DND-41 (cell line): ENCODE measurements at regions not wholly inside any gene's neighbourhood (a gene's known extent, or its start where the extent isn't known, plus 50 kb on each side); places are given as distances from the start of the nearest gene placed in this dataset.

Source experiments
- ATAC-seq: fragments of 200-7000 bp; cut with Tn5 transposase; 3 replicates; pipeline ENCODE4 v1.9.1; 2021; ENCODE audit warnings: low read depth; ENCODE audit not compliant: insufficient read depth
- DNase-seq: peaks from one replicate; pipeline ENCODE4 v3.0.0-alpha.2; 2020
- H2AFZ ChIP-seq: 2 replicates; pipeline ENCODE4 v1.6.0; 2012; ENCODE audit warnings: low read depth, low read length
- H3K27ac ChIP-seq: 2 replicates; pipeline ENCODE4 v1.5.1; 2012; ENCODE audit warnings: low read length, inconsistent platforms
- H3K27me3 ChIP-seq: fragments of 200-600 bp; sonication (generic); 2 replicates; pipeline ENCODE4 v1.6.0; 2012; ENCODE audit warnings: low read length, mild to moderate bottlenecking, inconsistent platforms; ENCODE audit not compliant: insufficient read depth, poor library complexity
- H3K36me3 ChIP-seq: 2 replicates; pipeline ENCODE4 v1.5.1; 2012; ENCODE audit warnings: low read length, inconsistent platforms; ENCODE audit not compliant: insufficient read depth
- H3K4me1 ChIP-seq: 2 replicates; pipeline ENCODE4 v1.5.1; 2012; ENCODE audit warnings: mild to moderate bottlenecking, low read length; ENCODE audit not compliant: insufficient read depth
- H3K4me2 ChIP-seq: 2 replicates; pipeline ENCODE4 v1.6.0; 2012; ENCODE audit warnings: mild to moderate bottlenecking, moderate library complexity, low read length, inconsistent platforms; ENCODE audit not compliant: insufficient read depth
- H3K4me3 ChIP-seq, 2 experiments: fragments of 200-600 bp in 1 of 2; shearing (Covaris generic) in 1 of 2; 2 replicates each; pipeline ENCODE4 v1.5.1; 2012 to 2016; ENCODE audit warnings: inconsistent platforms in 2 of 2, low read length in 2 of 2, mild to moderate bottlenecking in 2 of 2, low read depth in 1 of 2, moderate library complexity in 1 of 2
- H3K79me2 ChIP-seq: 2 replicates; pipeline ENCODE4 v1.6.0; 2012; ENCODE audit warnings: low read length, inconsistent platforms; ENCODE audit not compliant: insufficient read depth
- H3K9ac ChIP-seq: 2 replicates; pipeline ENCODE4 v1.6.0; 2012; ENCODE audit warnings: low read depth, mild to moderate bottlenecking, inconsistent platforms, low read length, moderate library complexity
- H3K9me3 ChIP-seq: 2 replicates; pipeline ENCODE4 v1.5.1; 2012; ENCODE audit warnings: low read length, moderate library complexity, mild to moderate bottlenecking, inconsistent platforms; ENCODE audit not compliant: insufficient read depth, severe bottlenecking
- H4K20me1 ChIP-seq: 2 replicates; pipeline ENCODE4 v1.6.0; 2012; ENCODE audit warnings: low read length; ENCODE audit not compliant: insufficient read depth
- EZH2 ChIP-seq: IDR thresholded peaks from 3 replicates; pipeline ENCODE4 v1.6.1; 2012; ENCODE audit warnings: borderline replicate concordance, low read depth, mild to moderate bottlenecking, moderate library complexity, low read length, inconsistent platforms; ENCODE audit not compliant: severe bottlenecking
- TF ChIP-seq, protein P1 (sequence below): IDR thresholded peaks from 2 replicates; pipeline ENCODE4 v1.5.1; 2012; ENCODE audit warnings: borderline replicate concordance, low read length, moderate library complexity, mild to moderate bottlenecking; ENCODE audit not compliant: poor library complexity, severe bottlenecking; ENCODE audit errors: extremely low read depth

DNA sequence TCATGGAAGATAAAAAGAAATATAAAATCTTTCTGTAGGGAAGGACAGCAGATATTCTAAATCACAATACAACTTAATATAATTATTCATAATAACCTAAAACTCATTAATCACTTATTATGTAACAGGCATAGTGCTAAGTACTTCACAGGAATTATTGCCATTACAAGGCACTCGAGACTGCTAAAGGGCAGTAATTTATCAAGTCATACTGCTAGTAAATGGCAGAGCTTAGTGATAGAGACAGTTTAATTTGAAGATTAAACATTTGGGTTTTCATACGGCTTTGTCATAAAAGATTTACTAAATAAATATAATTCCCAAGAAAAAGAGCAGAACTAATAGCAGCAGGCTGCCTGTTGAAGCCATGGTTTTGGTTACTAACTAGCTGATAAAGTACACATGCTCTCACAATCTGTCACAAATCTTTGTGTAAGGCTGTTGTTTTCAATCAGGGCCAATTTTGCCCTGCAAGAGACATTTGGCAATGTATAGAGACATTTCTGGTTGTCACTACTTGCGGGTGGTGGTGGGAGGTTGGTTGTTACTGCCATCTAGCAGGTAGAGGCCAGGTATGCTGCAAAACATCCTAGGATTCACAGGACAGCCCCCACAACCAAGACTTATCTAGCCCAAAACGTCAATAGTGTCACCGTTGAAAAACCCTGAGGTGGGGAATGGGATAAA lies 233.3 kb upstream of the CACNA2D1 start:
- H3K79me2 ChIP-seq = no peaks in the 10 kb centered on the region
- peak overlapping the region; percentile 77 for H3K27ac ChIP-seq
- H3K27me3 ChIP-seq = no peaks in the 10 kb centered on the region
- H3K4me2 ChIP-seq = peak overlapping the region; percentile 49; the same call in 1 of the 2 replicates
- peaks cover 38% of the 10 kb centered on the region for H3K4me1 ChIP-seq
- H4K20me1 ChIP-seq = no peaks in the 10 kb centered on the region
- peak overlapping the region; percentile 63; the same call in 1 of the 2 replicates for H2AFZ ChIP-seq
- ATAC-seq = 0 out of 3 replicates have a peak, but pooled peaks have one; percentile 12
- no peaks in the 10 kb centered on the region for H3K9me3 ChIP-seq
- peak; percentile 35 for DNase-seq
- H3K36me3 ChIP-seq = no peaks in the 10 kb centered on the region
- H3K4me3 ChIP-seq = no peak overlapping the region
- TF ChIP-seq, protein P1, sequence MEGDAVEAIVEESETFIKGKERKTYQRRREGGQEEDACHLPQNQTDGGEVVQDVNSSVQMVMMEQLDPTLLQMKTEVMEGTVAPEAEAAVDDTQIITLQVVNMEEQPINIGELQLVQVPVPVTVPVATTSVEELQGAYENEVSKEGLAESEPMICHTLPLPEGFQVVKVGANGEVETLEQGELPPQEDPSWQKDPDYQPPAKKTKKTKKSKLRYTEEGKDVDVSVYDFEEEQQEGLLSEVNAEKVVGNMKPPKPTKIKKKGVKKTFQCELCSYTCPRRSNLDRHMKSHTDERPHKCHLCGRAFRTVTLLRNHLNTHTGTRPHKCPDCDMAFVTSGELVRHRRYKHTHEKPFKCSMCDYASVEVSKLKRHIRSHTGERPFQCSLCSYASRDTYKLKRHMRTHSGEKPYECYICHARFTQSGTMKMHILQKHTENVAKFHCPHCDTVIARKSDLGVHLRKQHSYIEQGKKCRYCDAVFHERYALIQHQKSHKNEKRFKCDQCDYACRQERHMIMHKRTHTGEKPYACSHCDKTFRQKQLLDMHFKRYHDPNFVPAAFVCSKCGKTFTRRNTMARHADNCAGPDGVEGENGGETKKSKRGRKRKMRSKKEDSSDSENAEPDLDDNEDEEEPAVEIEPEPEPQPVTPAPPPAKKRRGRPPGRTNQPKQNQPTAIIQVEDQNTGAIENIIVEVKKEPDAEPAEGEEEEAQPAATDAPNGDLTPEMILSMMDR = peak; percentile 21
- TF ChIP-seq EZH2 = no peak
- no peak overlapping the region for H3K9ac ChIP-seq

DNA sequence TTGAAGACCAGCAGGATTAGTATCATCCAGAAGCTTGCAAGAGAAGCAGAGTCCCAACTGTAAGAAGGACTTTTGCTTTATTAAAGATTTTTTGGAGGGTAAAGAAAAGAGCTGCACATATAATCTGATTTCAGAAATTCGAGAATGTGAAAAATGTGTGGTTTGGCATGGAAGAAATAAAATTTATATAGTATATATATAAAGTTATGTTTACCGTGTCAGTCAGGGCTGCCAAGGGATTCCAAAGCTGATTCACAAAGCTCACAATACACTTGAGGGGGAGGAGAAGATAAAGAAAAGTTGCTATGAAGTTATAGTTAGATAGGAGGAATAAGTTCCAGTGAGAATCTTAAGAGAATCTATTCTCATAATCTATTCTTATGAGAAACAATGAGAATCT lies 231.8 kb upstream of the CACNA2D1 start:
- H3K4me3 ChIP-seq = no peak overlapping the region
- H2AFZ ChIP-seq = no peak overlapping the region
- H3K9me3 ChIP-seq = no peaks in the 10 kb centered on the region
- no peaks in the 10 kb centered on the region for H3K36me3 ChIP-seq
- TF ChIP-seq EZH2 = no peak
- TF ChIP-seq, protein P1 = no peak
- H3K27ac ChIP-seq = no peak overlapping the region
- no peaks in the 10 kb centered on the region for H4K20me1 ChIP-seq
- DNase-seq = no peak
- H3K4me1 ChIP-seq = peaks cover 38% of the 10 kb centered on the region
- ATAC-seq = no peak
- H3K79me2 ChIP-seq = no peaks in the 10 kb centered on the region
- H3K4me2 ChIP-seq = no peak overlapping the region
- H3K9ac ChIP-seq = no peak overlapping the region
- no peaks in the 10 kb centered on the region for H3K27me3 ChIP-seq

DNA sequence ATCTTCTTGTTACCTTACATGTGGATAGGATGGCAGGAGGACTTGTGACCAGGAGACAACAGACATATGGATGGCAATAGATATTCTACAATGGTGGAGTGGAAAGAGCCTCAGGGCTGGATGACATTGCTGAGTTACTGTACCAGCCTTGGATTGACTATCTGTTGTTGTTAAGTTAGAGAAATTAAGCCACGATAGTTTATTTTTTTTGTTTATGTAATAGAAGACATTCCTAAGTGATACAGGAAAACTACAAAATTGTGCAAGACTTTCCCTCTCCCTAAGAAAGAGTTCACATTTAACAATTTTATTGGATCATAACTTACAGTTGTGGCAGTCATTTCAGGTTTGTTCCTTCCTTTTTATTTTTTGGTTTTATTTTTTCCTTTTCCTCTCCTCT lies 230.7 kb upstream of the CACNA2D1 start:
- no peak overlapping the region for H3K9ac ChIP-seq
- no peaks in the 10 kb centered on the region for H3K9me3 ChIP-seq
- peak overlapping the region; percentile 8; the same call in 1 of the 2 replicates for H2AFZ ChIP-seq
- DNase-seq (no peak), ATAC-seq (no peak)
- H3K4me2 ChIP-seq = no peak overlapping the region
- peaks cover 32% of the 10 kb centered on the region for H3K4me1 ChIP-seq
- no peaks in the 10 kb centered on the region for H3K79me2 ChIP-seq
- no peaks in the 10 kb centered on the region for H3K27me3 ChIP-seq
- H3K4me3 ChIP-seq = no peak overlapping the region
- H3K27ac ChIP-seq = no peak overlapping the region
- no peaks in the 10 kb centered on the region for H3K36me3 ChIP-seq
- TF ChIP-seq, protein P1 = no peak
- TF ChIP-seq EZH2 = no peak
- no peaks in the 10 kb centered on the region for H4K20me1 ChIP-seq
